Activated naive CD4-positive, alpha-beta T cell treated with anti-CD3 and anti-CD28 coated beads, Interleukin-2, amount 10 ng/mL, durations not matched to agents 7 days and 5 days (primary cell): ENCODE measurements at regions not wholly inside any gene's neighbourhood (a gene's known extent, or its start where the extent isn't known, plus 50 kb on each side); places are given as distances from the start of the nearest gene placed in this dataset.

Experiments
- CTCF ChIA-PET: fragments of 350-600 bp; sonication (Branson Sonifier 250); formaldehyde crosslinking; loops from one replicate; lab custom pipeline; 2021; ENCODE audit warnings: antibody characterized with exemption; lab: Charles Lee
- DNase-seq: peaks from one replicate; pipeline ENCODE4 v3.0.0-alpha.2; 2020
- H3K27ac Mint-ChIP-seq: one replicate; pipeline ENCODE4 v1.8.0; 2021; ENCODE audit warnings: mild to moderate bottlenecking, moderate library complexity, mixed read lengths
- H3K27me3 Mint-ChIP-seq: one replicate; pipeline ENCODE4 v1.8.0; 2021; ENCODE audit warnings: mild to moderate bottlenecking, mixed read lengths
- H3K36me3 Mint-ChIP-seq: one replicate; pipeline ENCODE4 v1.8.0; 2021; ENCODE audit warnings: mixed read lengths
- H3K4me1 Mint-ChIP-seq: one replicate; pipeline ENCODE4 v1.8.0; 2021; ENCODE audit warnings: mixed read lengths
- H3K4me3 Mint-ChIP-seq: one replicate; pipeline ENCODE4 v1.8.0; 2021; ENCODE audit warnings: mild to moderate bottlenecking, moderate library complexity, mixed read lengths
- H3K9me3 Mint-ChIP-seq: one replicate; pipeline ENCODE4 v1.8.0; 2021; ENCODE audit warnings: mixed read lengths

GRCh38 chr5:8628521-8628920, 759.6 kb downstream of the MTRR start:
- H3K9me3 Mint-ChIP-seq = peaks cover 2% of the 10 kb centered on the region
- H3K4me3 Mint-ChIP-seq = no peak overlapping the region
- CTCF ChIA-PET = no interaction called here
- H3K27me3 Mint-ChIP-seq = no peaks in the 10 kb centered on the region
- no peak for DNase-seq
- no peaks in the 10 kb centered on the region for H3K36me3 Mint-ChIP-seq
- H3K4me1 Mint-ChIP-seq = no peaks in the 10 kb centered on the region
- H3K27ac Mint-ChIP-seq = no peak overlapping the region

GRCh38 chr5:8633259-8633658, 764.3 kb downstream of the MTRR start:
- H3K4me3 Mint-ChIP-seq = no peak overlapping the region
- no peak overlapping the region for H3K27ac Mint-ChIP-seq
- CTCF ChIA-PET = no interaction called here
- peaks cover 2% of the 10 kb centered on the region for H3K9me3 Mint-ChIP-seq
- no peaks in the 10 kb centered on the region for H3K27me3 Mint-ChIP-seq
- no peaks in the 10 kb centered on the region for H3K36me3 Mint-ChIP-seq
- no peak for DNase-seq
- no peaks in the 10 kb centered on the region for H3K4me1 Mint-ChIP-seq

- no peaks in the 10 kb centered on the region for H3K36me3 Mint-ChIP-seq
- H3K4me1 Mint-ChIP-seq = no peaks in the 10 kb centered on the region
- no peaks in the 10 kb centered on the region for H3K27me3 Mint-ChIP-seq
- no peak overlapping the region for H3K27ac Mint-ChIP-seq
- CTCF ChIA-PET = no interaction called here
- no peak for DNase-seq
- peaks cover 4% of the 10 kb centered on the region for H3K9me3 Mint-ChIP-seq
- H3K4me3 Mint-ChIP-seq = no peak overlapping the region
Observed at GRCh38 chr5:8633696-8634095, 764.7 kb downstream of the MTRR start.

GRCh38 chr5:8634219-8634618, 765.3 kb downstream of the MTRR start:
- DNase-seq = no peak
- CTCF ChIA-PET = no interaction called here
- Mint-ChIP-seq H3K36me3 (no peaks in the 10 kb centered on the region), H3K9me3 (peaks cover 4% of the 10 kb centered on the region), H3K4me1 (no peaks in the 10 kb centered on the region), H3K27me3 (no peaks in the 10 kb centered on the region), H3K4me3 (no peak overlapping the region), H3K27ac (no peak overlapping the region)

- DNase-seq = no peak
- Mint-ChIP-seq H3K36me3 (no peaks in the 10 kb centered on the region), H3K27ac (no peak overlapping the region), H3K4me3 (no peak overlapping the region), H3K27me3 (no peaks in the 10 kb centered on the region), H3K4me1 (no peaks in the 10 kb centered on the region), H3K9me3 (peaks cover 6% of the 10 kb centered on the region)
- CTCF ChIA-PET = no interaction called here
Observed at GRCh38 chr5:8641786-8642505, 773.0 kb downstream of the MTRR start.

- H3K27ac Mint-ChIP-seq = no peak overlapping the region
- DNase-seq = no peak
- no peaks in the 10 kb centered on the region for H3K27me3 Mint-ChIP-seq
- no peaks in the 10 kb centered on the region for H3K4me1 Mint-ChIP-seq
- H3K9me3 Mint-ChIP-seq = peaks cover 4% of the 10 kb centered on the region
- no peak overlapping the region for H3K4me3 Mint-ChIP-seq
- CTCF ChIA-PET = no interaction called here
- no peaks in the 10 kb centered on the region for H3K36me3 Mint-ChIP-seq
Observed at GRCh38 chr5:8644377-8644776, 775.4 kb downstream of the MTRR start.

- Mint-ChIP-seq H3K27me3 (no peaks in the 10 kb centered on the region), H3K9me3 (peaks cover 10% of the 10 kb centered on the region), H3K27ac (no peak overlapping the region), H3K4me1 (no peaks in the 10 kb centered on the region), H3K4me3 (no peak overlapping the region), H3K36me3 (no peaks in the 10 kb centered on the region)
- CTCF ChIA-PET = no interaction called here
- DNase-seq = no peak
Observed at GRCh38 chr5:8647111-8647510, 778.2 kb downstream of the MTRR start.

GRCh38 chr5:8650186-8650585, 781.2 kb downstream of the MTRR start:
- CTCF ChIA-PET = no interaction called here
- Mint-ChIP-seq H3K27me3 (no peaks in the 10 kb centered on the region), H3K4me3 (no peak overlapping the region), H3K36me3 (no peaks in the 10 kb centered on the region), H3K27ac (no peak overlapping the region), H3K4me1 (no peaks in the 10 kb centered on the region), H3K9me3 (peaks cover 14% of the 10 kb centered on the region)
- DNase-seq = no peak

- CTCF ChIA-PET = no interaction called here
- DNase-seq = no peak
- Mint-ChIP-seq H3K27me3 (no peaks in the 10 kb centered on the region), H3K36me3 (no peaks in the 10 kb centered on the region), H3K27ac (no peak overlapping the region), H3K4me3 (no peak overlapping the region), H3K4me1 (no peaks in the 10 kb centered on the region), H3K9me3 (peaks cover 5% of the 10 kb centered on the region)
Observed at GRCh38 chr5:8660133-8660893, 791.4 kb downstream of the MTRR start.

GRCh38 chr5:8663374-8663773, 794.4 kb downstream of the MTRR start:
- no peaks in the 10 kb centered on the region for H3K4me1 Mint-ChIP-seq
- H3K27ac Mint-ChIP-seq = no peak overlapping the region
- DNase-seq = no peak
- no peaks in the 10 kb centered on the region for H3K36me3 Mint-ChIP-seq
- CTCF ChIA-PET = no interaction called here
- peaks cover 5% of the 10 kb centered on the region for H3K9me3 Mint-ChIP-seq
- no peaks in the 10 kb centered on the region for H3K27me3 Mint-ChIP-seq
- no peak overlapping the region for H3K4me3 Mint-ChIP-seq

- CTCF ChIA-PET = no interaction called here
- no peak overlapping the region for H3K27ac Mint-ChIP-seq
- H3K36me3 Mint-ChIP-seq = no peaks in the 10 kb centered on the region
- H3K4me3 Mint-ChIP-seq = no peak overlapping the region
- H3K9me3 Mint-ChIP-seq = no peaks in the 10 kb centered on the region
- no peaks in the 10 kb centered on the region for H3K4me1 Mint-ChIP-seq
- H3K27me3 Mint-ChIP-seq = no peaks in the 10 kb centered on the region
- DNase-seq = no peak
Observed at GRCh38 chr5:8675182-8675581, 806.2 kb downstream of the MTRR start.

GRCh38 chr5:8676695-8677094, 807.7 kb downstream of the MTRR start:
- Mint-ChIP-seq H3K9me3 (no peaks in the 10 kb centered on the region), H3K4me1 (no peaks in the 10 kb centered on the region), H3K27me3 (no peaks in the 10 kb centered on the region), H3K36me3 (no peaks in the 10 kb centered on the region), H3K27ac (no peak overlapping the region), H3K4me3 (no peak overlapping the region)
- CTCF ChIA-PET = no interaction called here
- no peak for DNase-seq

- CTCF ChIA-PET = no interaction called here
- no peaks in the 10 kb centered on the region for H3K36me3 Mint-ChIP-seq
- no peak for DNase-seq
- H3K9me3 Mint-ChIP-seq = no peaks in the 10 kb centered on the region
- H3K4me1 Mint-ChIP-seq = no peaks in the 10 kb centered on the region
- H3K27me3 Mint-ChIP-seq = no peaks in the 10 kb centered on the region
- H3K4me3 Mint-ChIP-seq = no peak overlapping the region
- H3K27ac Mint-ChIP-seq = no peak overlapping the region
Observed at GRCh38 chr5:8682381-8682780, 813.4 kb downstream of the MTRR start.

- Mint-ChIP-seq H3K4me3 (no peak overlapping the region), H3K4me1 (no peaks in the 10 kb centered on the region), H3K27me3 (no peaks in the 10 kb centered on the region), H3K27ac (no peak overlapping the region), H3K9me3 (no peaks in the 10 kb centered on the region), H3K36me3 (no peaks in the 10 kb centered on the region)
- CTCF ChIA-PET = no interaction called here
- DNase-seq = no peak
Observed at GRCh38 chr5:8683496-8683895, 814.5 kb downstream of the MTRR start.

GRCh38 chr5:8685704-8686103, 816.8 kb downstream of the MTRR start:
- H3K9me3 Mint-ChIP-seq = peaks cover 3% of the 10 kb centered on the region
- H3K36me3 Mint-ChIP-seq = no peaks in the 10 kb centered on the region
- no peaks in the 10 kb centered on the region for H3K27me3 Mint-ChIP-seq
- no peak for DNase-seq
- no peaks in the 10 kb centered on the region for H3K4me1 Mint-ChIP-seq
- H3K27ac Mint-ChIP-seq = no peak overlapping the region
- CTCF ChIA-PET = no interaction called here
- H3K4me3 Mint-ChIP-seq = no peak overlapping the region
